ENCODE measurements at regions not wholly inside any gene's neighbourhood (a gene's known extent, or its start where the extent isn't known, plus 50 kb on each side); places are given as distances from the start of the nearest gene placed in this dataset.
"Not testable (repeated sequence)": the region's sequence is repeated elsewhere in the genome, so short reads cannot be mapped to it uniquely, and the experiment has no call there.

DNA sequence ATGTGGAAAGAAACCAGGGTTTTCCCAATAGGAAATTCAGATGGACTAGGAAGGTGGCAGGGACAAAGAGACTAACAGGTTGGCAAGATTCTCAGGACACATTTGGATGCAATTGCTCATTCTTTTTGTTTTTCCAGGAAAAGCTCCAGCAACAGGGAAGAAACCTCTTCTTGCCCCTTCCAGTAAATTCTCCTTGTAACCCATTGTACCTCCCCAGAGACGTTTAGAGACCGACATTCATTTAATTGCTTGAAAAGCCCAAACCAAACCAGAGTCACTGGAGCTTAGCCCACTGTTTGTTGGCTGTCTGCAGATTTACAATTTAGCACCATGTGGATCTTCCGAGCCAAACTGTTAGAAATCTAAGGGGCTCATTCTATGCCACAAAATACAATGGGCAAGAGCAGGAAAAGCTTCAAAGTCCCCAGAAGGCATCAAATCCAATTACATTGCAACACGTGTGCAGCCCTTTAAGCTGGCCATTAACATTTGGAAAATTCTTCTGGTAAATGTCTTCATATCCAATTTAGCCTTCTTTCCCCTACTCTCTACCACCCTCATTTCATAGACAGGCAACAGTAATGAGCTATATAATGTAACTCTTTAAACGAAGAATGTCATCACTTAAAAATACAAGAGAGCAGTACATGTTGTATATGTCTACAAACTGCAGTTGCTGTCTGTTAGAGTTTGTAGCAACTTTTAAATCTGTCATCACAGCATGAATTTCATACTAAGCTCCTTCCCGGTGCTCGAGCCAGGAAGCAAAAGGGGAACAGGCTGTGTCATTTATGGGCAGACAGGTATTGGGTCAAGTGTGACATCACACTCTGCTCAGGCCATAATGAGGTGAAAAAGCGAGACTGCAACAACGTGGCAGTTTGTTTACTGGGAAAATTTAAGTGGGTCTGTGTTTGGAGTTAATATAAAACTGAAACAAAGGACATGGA lies 235.6 kb upstream of the HNRNPA3 start:
- no peak for DNase-seq (ENCODE audit: low spot score)

GRCh38 chr2:176978921-176979320 lies 233.7 kb upstream of the HNRNPA3 start:
- no peak for DNase-seq (ENCODE audit: low spot score)

DNA sequence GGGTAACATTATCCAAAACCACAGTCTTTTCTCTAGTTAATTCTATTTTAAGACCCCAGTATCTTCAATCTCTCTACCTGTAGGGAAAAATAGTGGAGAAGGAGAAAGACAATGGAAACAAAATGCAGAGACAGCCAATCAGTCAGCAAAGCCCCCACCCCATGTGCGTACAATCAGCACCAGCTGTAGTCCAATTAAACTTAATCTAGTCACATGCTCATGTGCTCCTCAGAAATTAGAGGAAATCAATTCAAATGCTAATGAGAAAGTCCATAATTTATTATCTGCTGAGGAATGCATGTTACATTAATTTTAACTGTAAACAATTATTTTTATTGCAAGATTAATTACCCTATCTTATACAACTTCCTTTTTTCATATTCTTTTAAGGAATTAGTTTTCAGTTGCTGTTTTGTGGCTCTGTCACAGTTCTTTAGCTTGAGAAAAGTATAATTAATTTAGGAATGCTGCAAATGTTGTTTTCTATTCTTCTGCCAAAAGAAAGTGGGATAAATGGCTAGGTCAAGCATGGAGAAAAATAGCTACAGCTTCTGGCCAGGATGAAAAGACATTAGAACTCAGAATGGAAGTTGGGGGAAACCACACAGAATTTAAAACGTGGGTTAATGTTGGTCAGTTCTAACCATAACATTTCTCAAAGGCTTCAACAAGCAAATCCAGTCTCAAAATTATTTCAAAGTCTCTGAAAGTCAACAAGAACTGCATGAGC lies 232.4 kb upstream of the HNRNPA3 start:
- DNase-seq (ENCODE audit: low spot score), result no peak

DNA sequence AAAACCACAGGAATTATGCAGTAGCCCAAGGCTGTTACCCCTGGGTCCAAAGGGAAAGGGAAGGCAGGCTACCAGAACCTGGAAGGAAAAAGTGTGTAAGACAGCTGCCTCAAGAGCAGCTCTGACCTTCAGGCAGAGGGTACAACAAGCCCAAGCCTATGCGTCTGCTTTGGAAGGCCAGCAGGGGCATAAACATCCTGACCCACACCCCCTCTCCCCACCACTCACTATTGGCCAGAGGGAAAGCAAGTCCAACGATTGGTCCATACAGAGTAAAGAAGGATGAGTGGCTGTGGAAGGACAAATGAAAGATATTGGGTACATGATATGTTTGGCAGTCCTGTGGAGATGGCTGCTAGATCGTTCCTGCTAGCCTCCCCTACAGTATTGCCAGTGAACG lies 227.6 kb upstream of the HNRNPA3 start:
- no peak for DNase-seq (ENCODE audit: low spot score)

DNA sequence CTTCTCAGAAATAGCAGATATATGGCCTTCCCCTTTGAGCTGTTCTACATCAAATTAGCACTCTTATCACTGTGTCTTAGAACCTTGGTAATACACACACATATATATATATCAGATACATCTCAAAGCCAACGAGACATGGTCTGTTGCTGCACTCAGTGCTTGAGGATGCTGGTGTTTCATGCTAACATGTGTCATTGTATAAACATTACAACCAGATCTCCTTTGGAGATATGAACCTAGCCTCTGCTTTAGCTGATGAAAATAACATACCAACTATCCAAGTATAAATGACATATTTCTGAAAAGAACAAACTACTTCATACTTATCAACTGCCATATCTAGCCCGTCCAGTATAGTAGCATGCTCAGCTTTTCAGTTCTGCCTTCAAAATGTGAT lies 226.7 kb upstream of the HNRNPA3 start:
- DNase-seq (ENCODE audit: low spot score), result no peak

GRCh38 chr2:176986487-176986886 lies 226.1 kb upstream of the HNRNPA3 start:
- no peak for DNase-seq (ENCODE audit: low spot score)

DNA sequence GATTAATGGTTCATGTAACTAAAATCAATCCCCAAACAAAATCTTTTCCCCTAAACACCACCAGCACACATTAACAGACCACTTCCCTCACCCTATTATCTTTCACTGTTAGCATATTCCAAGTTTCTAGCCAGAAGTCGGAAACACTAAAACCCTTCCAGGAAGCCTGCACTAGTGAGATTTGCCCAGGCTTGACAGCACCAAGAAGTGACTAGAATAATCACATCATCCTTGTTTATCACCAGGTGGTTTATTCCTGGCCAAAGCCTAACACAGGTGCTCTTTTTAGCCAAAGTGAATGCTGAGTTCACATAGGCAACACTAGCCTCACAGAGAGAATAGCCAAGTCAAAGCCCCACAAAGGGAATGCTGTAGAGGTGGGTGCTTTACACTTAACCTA lies 221.2 kb upstream of the HNRNPA3 start:
- DNase-seq (ENCODE audit: low spot score), result no peak

- DNase-seq (ENCODE audit: low spot score), result peak; percentile 90
These were observed 215.4 kb upstream of the HNRNPA3 start for GRCh38 chr2:176997074-176997791.

DNA sequence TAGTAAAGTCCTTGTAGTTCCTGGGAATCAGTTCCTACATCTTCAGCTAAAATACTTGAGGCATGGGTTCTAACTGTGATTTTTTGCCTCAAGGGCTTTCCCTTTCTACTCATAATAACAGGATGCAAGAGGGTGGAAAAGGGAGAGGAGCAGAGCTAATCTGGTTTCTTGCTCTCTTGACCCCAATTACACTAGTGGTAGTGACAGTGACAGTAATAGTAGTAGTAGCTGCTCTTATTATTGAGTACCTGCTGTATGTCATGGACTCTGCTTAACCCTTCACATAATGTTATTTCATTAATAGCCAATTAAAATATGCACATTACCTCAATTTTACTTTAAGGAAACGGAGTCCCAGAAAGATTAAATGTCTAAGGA lies 214.8 kb upstream of the HNRNPA3 start:
- DNase-seq (ENCODE audit: low spot score), result no peak

GRCh38 chr2:176999301-176999700 lies 213.3 kb upstream of the HNRNPA3 start:
- no peak for DNase-seq (ENCODE audit: low spot score)

DNA sequence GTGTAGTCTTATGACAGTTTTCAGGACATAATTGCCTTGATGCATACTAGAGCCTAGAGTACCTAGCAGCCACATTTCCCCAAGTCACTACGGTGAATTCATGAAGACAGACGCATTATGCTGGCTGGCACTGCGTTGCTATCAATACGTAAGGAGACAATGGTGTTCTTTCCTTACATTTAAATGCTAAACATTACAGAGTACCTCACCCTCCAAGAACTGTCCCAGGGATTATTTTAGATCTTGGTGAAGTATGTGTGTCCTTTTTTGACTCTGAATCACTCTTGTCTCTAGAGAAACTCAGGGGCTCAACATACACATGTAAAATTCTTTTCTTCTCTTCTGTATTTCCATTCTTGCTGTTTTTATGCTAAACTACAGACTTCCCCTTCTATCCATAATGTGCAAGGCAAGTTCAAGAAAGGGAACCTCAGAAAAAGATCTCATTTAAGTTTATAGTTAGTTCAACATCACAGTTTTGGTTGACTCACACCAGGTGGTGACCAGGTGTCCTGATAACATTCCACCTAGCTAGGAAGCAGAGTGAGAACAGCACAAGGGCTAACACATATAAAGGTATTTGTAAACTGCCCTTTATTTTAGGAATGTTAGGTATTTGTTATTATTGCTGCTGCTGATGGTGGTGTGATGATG lies 212.4 kb upstream of the HNRNPA3 start:
- no peak for DNase-seq (ENCODE audit: low spot score)

DNA sequence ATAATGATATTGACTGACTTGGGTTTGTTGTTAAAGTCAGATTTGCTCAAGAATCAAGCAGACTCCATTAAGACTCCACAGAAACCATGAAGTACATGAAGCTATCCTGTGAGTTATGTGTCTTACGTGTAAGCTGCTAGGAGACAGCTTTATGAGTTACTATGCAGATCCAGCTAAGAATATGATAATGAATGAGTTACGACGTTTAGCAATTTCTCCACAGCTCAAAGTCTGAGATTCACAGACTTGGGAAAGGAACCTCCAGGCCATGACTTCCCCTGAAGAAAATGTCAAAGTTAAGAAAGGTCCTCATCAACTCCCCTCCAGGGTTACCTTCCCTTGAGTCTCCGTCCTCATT lies 211.9 kb upstream of the HNRNPA3 start:
- DNase-seq (ENCODE audit: low spot score), result no peak

DNA sequence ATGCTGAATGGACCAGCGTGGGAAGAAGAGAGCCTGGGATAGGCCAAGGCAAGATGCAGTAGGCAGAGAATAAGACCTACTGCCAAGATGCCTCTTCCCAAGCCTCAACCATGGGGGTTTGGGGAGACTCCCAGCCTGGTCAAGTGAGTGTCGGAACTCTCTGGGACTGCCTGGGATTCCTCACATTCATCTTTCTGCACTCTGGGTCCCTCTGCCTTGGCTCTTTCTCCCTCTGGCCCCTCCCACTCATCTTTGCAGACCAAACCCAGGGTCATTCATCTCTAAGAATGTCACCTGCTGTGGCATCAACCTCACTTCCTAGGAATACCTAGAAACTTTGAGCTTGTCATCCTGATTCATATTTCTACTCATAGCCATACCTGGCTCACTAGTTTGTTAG lies 211.3 kb upstream of the HNRNPA3 start:
- no peak for DNase-seq (ENCODE audit: low spot score)

DNA sequence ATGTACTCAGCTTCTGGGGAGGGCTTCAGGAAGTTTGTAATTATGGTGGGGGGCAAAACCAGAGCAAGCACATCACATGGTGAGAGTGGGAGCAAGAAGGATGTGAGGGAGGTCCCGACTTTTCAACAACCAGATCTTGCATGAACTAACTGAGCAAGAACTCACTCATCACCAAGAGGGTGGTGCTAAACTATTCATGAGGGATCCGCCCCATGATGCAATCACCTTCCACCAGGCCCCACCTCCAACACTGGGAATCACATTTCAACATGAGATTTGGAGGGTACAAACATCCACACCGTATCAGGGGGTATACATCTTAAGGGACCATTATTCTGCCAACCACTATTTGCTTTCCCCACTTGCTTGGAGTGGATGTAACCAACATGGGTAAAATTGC lies 209.6 kb upstream of the HNRNPA3 start:
- no peak for DNase-seq (ENCODE audit: low spot score)

- DNase-seq (ENCODE audit: low spot score), result not testable (repeated sequence)
These were observed 204.9 kb upstream of the HNRNPA3 start for GRCh38 chr2:177007726-177008125.

- DNase-seq (ENCODE audit: low spot score), result not testable (repeated sequence)
These were observed 203.9 kb upstream of the HNRNPA3 start for GRCh38 chr2:177008662-177009061.

DNA sequence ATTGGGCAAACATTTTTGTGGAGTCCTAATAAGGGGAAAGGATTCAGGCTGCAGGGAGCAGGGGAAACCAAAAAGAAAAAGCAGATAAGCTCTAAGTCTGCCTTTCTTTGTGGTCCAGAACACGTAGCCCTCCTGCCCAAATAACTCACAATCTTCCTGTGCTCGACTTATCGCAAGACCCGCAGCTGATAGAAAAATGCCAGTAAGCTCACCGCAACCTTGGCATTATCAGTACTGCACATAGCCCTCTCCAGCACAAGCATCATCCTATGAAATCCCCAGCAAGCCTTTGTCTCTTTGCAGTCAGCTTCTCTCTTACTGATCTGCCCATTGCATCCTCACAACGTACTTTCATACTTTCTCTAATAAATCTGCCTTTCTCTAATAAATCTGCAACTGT lies 202.4 kb upstream of the HNRNPA3 start:
- no peak for DNase-seq (ENCODE audit: low spot score)

GRCh38 chr2:177010861-177011260 lies 201.7 kb upstream of the HNRNPA3 start:
- DNase-seq (ENCODE audit: low spot score), result no peak

DNA sequence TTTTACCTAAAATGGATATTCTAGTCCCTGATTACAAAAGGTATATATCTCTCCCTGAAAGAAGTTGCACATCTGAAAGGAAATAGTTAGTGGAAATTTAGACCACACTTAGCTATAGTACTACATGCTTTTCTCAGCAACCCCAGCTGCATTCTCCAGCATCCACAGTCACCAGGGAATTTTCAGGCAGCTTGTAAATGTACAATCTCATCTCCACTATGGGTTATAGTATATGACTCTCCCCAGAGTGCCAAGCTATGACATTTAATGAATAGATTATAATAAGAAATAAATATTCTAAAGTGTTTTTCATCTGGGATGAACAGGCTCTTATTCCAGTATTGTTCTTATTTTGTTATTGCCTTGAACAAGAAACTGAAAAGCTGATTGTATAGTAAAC lies 197.6 kb upstream of the HNRNPA3 start:
- no peak for DNase-seq (ENCODE audit: low spot score)

- no peak for DNase-seq (ENCODE audit: low spot score)
These were observed 197.2 kb upstream of the HNRNPA3 start for GRCh38 chr2:177015356-177015923.

- DNase-seq (ENCODE audit: low spot score), result no peak
These were observed 192.0 kb upstream of the HNRNPA3 start for GRCh38 chr2:177020524-177021119.
